ENCODE measurements at regions not wholly inside any gene's neighbourhood (a gene's known extent, or its start where the extent isn't known, plus 50 kb on each side); places are given as distances from the start of the nearest gene placed in this dataset.
A peak's percentile ranks its signal among the peaks of the same experiment; 100 is the strongest.

GRCh38 chr1:192713921-192714320 lies 78.0 kb downstream of the RGS13 start:
- no peak for ATAC-seq

GRCh38 chr1:192724670-192725069 lies 84.2 kb upstream of the RGS2 start:
- no peak for ATAC-seq

- ATAC-seq: no peak
These were observed 81.9 kb upstream of the RGS2 start for GRCh38 chr1:192726820-192727504.

GRCh38 chr1:192729500-192729899 lies 79.3 kb upstream of the RGS2 start:
- no peak for ATAC-seq

GRCh38 chr1:192730198-192730597 lies 78.6 kb upstream of the RGS2 start:
- no peak for ATAC-seq

- ATAC-seq: peak in 1 of 2 donors; percentile 32
These were observed 76.1 kb upstream of the RGS2 start for GRCh38 chr1:192732787-192733186.

GRCh38 chr1:192735298-192735915 lies 73.4 kb upstream of the RGS2 start:
- no peak for ATAC-seq

- ATAC-seq: no peak
These were observed 71.5 kb upstream of the RGS2 start for GRCh38 chr1:192737306-192737705.

GRCh38 chr1:192739476-192740184 lies 69.2 kb upstream of the RGS2 start:
- ATAC-seq: no peak

GRCh38 chr1:192740214-192740613 lies 68.6 kb upstream of the RGS2 start:
- no peak for ATAC-seq

GRCh38 chr1:192741095-192741494 lies 67.7 kb upstream of the RGS2 start:
- no peak for ATAC-seq

- no peak for ATAC-seq
These were observed 61.5 kb upstream of the RGS2 start for GRCh38 chr1:192747301-192747700.

GRCh38 chr1:192747943-192748342 lies 60.9 kb upstream of the RGS2 start:
- no peak for ATAC-seq

GRCh38 chr1:192749349-192749748 lies 59.5 kb upstream of the RGS2 start:
- ATAC-seq: no peak

- ATAC-seq: no peak
These were observed 57.6 kb upstream of the RGS2 start for GRCh38 chr1:192751260-192751659.

- no peak for ATAC-seq
These were observed 52.5 kb upstream of the RGS2 start for GRCh38 chr1:192756314-192756713.

GRCh38 chr1:192756847-192757246 lies 52.0 kb upstream of the RGS2 start:
- ATAC-seq: no peak

- ATAC-seq: no peak
These were observed 50.3 kb upstream of the RGS2 start for GRCh38 chr1:192758492-192758891.

Data from activated CD4-positive, CD25-positive, alpha-beta regulatory T cell treated with anti-CD3 and anti-CD28 coated beads, Interleukin-2, amount 50 U/mL, for 24 hours (primary cell).